HFF-Myc (cell line): ENCODE measurements at regions not wholly inside any gene's neighbourhood (a gene's known extent, or its start where the extent isn't known, plus 50 kb on each side); places are given as distances from the start of the nearest gene placed in this dataset.
"Not testable (repeated sequence)": the region's sequence is repeated elsewhere in the genome, so short reads cannot be mapped to it uniquely, and the experiment has no call there.

Experiments
- DNase-seq: peaks from one replicate; pipeline ENCODE4 v3.0.0-alpha.2; 2011; ENCODE audit warnings: low read depth; ENCODE audit errors: extremely low read depth
- H3K4me3 ChIP-seq: replicated peaks from 2 replicates; pipeline ENCODE4 v1.5.1; 2011; ENCODE audit warnings: low read depth, mild to moderate bottlenecking, control low read depth, low read length
- CTCF ChIP-seq: IDR thresholded peaks from 2 replicates; pipeline ENCODE4 v1.5.1; 2012; ENCODE audit warnings: mild to moderate bottlenecking, low read depth, low read length, control low read depth; ENCODE audit errors: missing control alignments

GRCh38 chr5:29203049-29203448 is 1990.4 kb upstream of the CDH6 start:
- DNase-seq = no peak
- no peak for TF ChIP-seq CTCF
- H3K4me3 ChIP-seq = no peak overlapping the region

GRCh38 chr5:29197631-29198454 is 1995.6 kb upstream of the CDH6 start:
- H3K4me3 ChIP-seq = no peak overlapping the region
- DNase-seq = no peak
- no peak for TF ChIP-seq CTCF

- H3K4me3 ChIP-seq = no peak overlapping the region
- TF ChIP-seq CTCF = no peak
- DNase-seq = no peak
Observed at GRCh38 chr5:29193972-29194371, 1999.5 kb upstream of the CDH6 start.

- not testable (repeated sequence) for H3K4me3 ChIP-seq, DNase-seq
Observed at GRCh38 chr5:29191269-29192048, 2002.0 kb upstream of the CDH6 start.

GRCh38 chr5:29190398-29190797 is 2003.1 kb upstream of the CDH6 start:
- not testable (repeated sequence) for DNase-seq, H3K4me3 ChIP-seq

GRCh38 chr5:29186380-29186779 is 2007.1 kb upstream of the CDH6 start:
- H3K4me3 ChIP-seq, DNase-seq: not testable (repeated sequence)

- no peak overlapping the region for H3K4me3 ChIP-seq
- no peak for DNase-seq
- no peak for TF ChIP-seq CTCF
Observed at GRCh38 chr5:29185558-29185957, 2007.9 kb upstream of the CDH6 start.

GRCh38 chr5:29175774-29176173 is 2017.7 kb upstream of the CDH6 start:
- no peak for TF ChIP-seq CTCF
- no peak overlapping the region for H3K4me3 ChIP-seq
- DNase-seq = no peak
